ENCODE measurements at regions not wholly inside any gene's neighbourhood (a gene's known extent, or its start where the extent isn't known, plus 50 kb on each side); places are given as distances from the start of the nearest gene placed in this dataset.
"Not testable (repeated sequence)": the region's sequence is repeated elsewhere in the genome, so short reads cannot be mapped to it uniquely, and the experiment has no call there.

- no peak for TF ChIP-seq EZH2phosphoT487 (IDR thresholded peaks at IDR 0.05; ENCODE audit: borderline replicate concordance, low read depth, low read length)
- TF ChIP-seq CTCF (conservative IDR thresholded peaks at IDR 0.05; ENCODE audit: low read length) = no peak
- no peak for DNase-seq (ENCODE audit: low spot score)
- Histone ChIP-seq H4K20me1 (ENCODE audit: insufficient read depth, low read length) (no peaks in the 10 kb centered on the region), H3K9me3 (ENCODE audit: low read length) (peaks cover 61% of the 10 kb centered on the region), H3K27ac (ENCODE audit: low read depth, low read length, poor library complexity, severe bottlenecking) (no peak overlapping the region), H3K4me1 (ENCODE audit: insufficient read depth, low read length, poor library complexity, severe bottlenecking) (no peaks in the 10 kb centered on the region), H3K9me2 (ENCODE audit: insufficient read depth, low read length) (no peaks in the 10 kb centered on the region), H3K79me2 (ENCODE audit: insufficient read depth, low read depth, low read length) (no peaks in the 10 kb centered on the region), H2AFZ (ENCODE audit: low read length) (no peak overlapping the region), H3K36me3 (ENCODE audit: insufficient read depth, low read length) (no peaks in the 10 kb centered on the region), H3K4me3 (ENCODE audit: low read depth, low read length, poor library complexity, severe bottlenecking) (no peak overlapping the region), H3K4me2 (ENCODE audit: low read length) (no peak overlapping the region)
- intact Hi-C loops (cut with micrococcal nuclease; ENCODE audit: unreplicated experiment) = no loop called here
- ChIA-PET POLR2A (no interaction called here), CTCF (ENCODE audit: unreplicated experiment) (no interaction called here)
- no TSS peak for BruUV-seq (replicated peaks)
Observed at GRCh38 chr2:89811295-89811694, 1119.8 kb downstream of the RPIA start.

GRCh38 chr2:89811910-89812309, 1120.4 kb downstream of the RPIA start:
- BruUV-seq (replicated peaks); CTCF ChIA-PET (ENCODE audit: unreplicated experiment); H3K36me3 ChIP-seq (ENCODE audit: insufficient read depth, low read length); DNase-seq (ENCODE audit: low spot score); H3K4me1 ChIP-seq (ENCODE audit: insufficient read depth, low read length, poor library complexity, severe bottlenecking); H3K79me2 ChIP-seq (ENCODE audit: insufficient read depth, low read depth, low read length); intact Hi-C loops (cut with micrococcal nuclease; ENCODE audit: unreplicated experiment); H3K4me2 ChIP-seq (ENCODE audit: low read length); H3K4me3 ChIP-seq (ENCODE audit: low read depth, low read length, poor library complexity, severe bottlenecking); H4K20me1 ChIP-seq (ENCODE audit: insufficient read depth, low read length); H3K27ac ChIP-seq (ENCODE audit: low read depth, low read length, poor library complexity, severe bottlenecking); H3K9me2 ChIP-seq (ENCODE audit: insufficient read depth, low read length); POLR2A ChIA-PET; H2AFZ ChIP-seq (ENCODE audit: low read length): not testable (repeated sequence)
- H3K9me3 ChIP-seq (ENCODE audit: low read length) = peaks cover 54% of the 10 kb centered on the region

GRCh38 chr2:89814359-89814758, 1122.9 kb downstream of the RPIA start:
- POLR2A ChIA-PET; BruUV-seq (replicated peaks); DNase-seq (ENCODE audit: low spot score); intact Hi-C loops (cut with micrococcal nuclease; ENCODE audit: unreplicated experiment); H4K20me1 ChIP-seq (ENCODE audit: insufficient read depth, low read length); H3K79me2 ChIP-seq (ENCODE audit: insufficient read depth, low read depth, low read length); CTCF ChIA-PET (ENCODE audit: unreplicated experiment); H3K4me3 ChIP-seq (ENCODE audit: low read depth, low read length, poor library complexity, severe bottlenecking); H3K27ac ChIP-seq (ENCODE audit: low read depth, low read length, poor library complexity, severe bottlenecking); H3K9me2 ChIP-seq (ENCODE audit: insufficient read depth, low read length); H2AFZ ChIP-seq (ENCODE audit: low read length); H3K4me2 ChIP-seq (ENCODE audit: low read length); H3K4me1 ChIP-seq (ENCODE audit: insufficient read depth, low read length, poor library complexity, severe bottlenecking); H3K36me3 ChIP-seq (ENCODE audit: insufficient read depth, low read length): not testable (repeated sequence)
- peaks cover 60% of the 10 kb centered on the region for H3K9me3 ChIP-seq (ENCODE audit: low read length)

- intact Hi-C loops (cut with micrococcal nuclease; ENCODE audit: unreplicated experiment) = no loop called here
- DNase-seq (ENCODE audit: low spot score) = no peak
- H3K9me3 ChIP-seq (ENCODE audit: low read length) = peaks cover 55% of the 10 kb centered on the region
- H3K4me1 ChIP-seq (ENCODE audit: insufficient read depth, low read length, poor library complexity, severe bottlenecking) = no peaks in the 10 kb centered on the region
- no peak overlapping the region for H3K4me2 ChIP-seq (ENCODE audit: low read length)
- no peaks in the 10 kb centered on the region for H4K20me1 ChIP-seq (ENCODE audit: insufficient read depth, low read length)
- H3K27ac ChIP-seq (ENCODE audit: low read depth, low read length, poor library complexity, severe bottlenecking) = no peak overlapping the region
- no peaks in the 10 kb centered on the region for H3K9me2 ChIP-seq (ENCODE audit: insufficient read depth, low read length)
- no peaks in the 10 kb centered on the region for H3K79me2 ChIP-seq (ENCODE audit: insufficient read depth, low read depth, low read length)
- ChIA-PET CTCF (ENCODE audit: unreplicated experiment) (no interaction called here), POLR2A (no interaction called here)
- no peak for TF ChIP-seq EZH2phosphoT487 (IDR thresholded peaks at IDR 0.05; ENCODE audit: borderline replicate concordance, low read depth, low read length)
- TF ChIP-seq CTCF (conservative IDR thresholded peaks at IDR 0.05; ENCODE audit: low read length) = no peak
- H2AFZ ChIP-seq (ENCODE audit: low read length) = no peak overlapping the region
- H3K36me3 ChIP-seq (ENCODE audit: insufficient read depth, low read length) = no peaks in the 10 kb centered on the region
- no TSS peak for BruUV-seq (replicated peaks)
- H3K4me3 ChIP-seq (ENCODE audit: low read depth, low read length, poor library complexity, severe bottlenecking) = no peak overlapping the region
Observed at GRCh38 chr2:89818873-89819272, 1127.4 kb downstream of the RPIA start.
